Activated CD8-positive, alpha-beta T cell treated with anti-CD3 and anti-CD28 coated beads for 36 hours (primary cell): ENCODE measurements at regions not wholly inside any gene's neighbourhood (a gene's known extent, or its start where the extent isn't known, plus 50 kb on each side); places are given as distances from the start of the nearest gene placed in this dataset.
"Not testable (repeated sequence)": the region's sequence is repeated elsewhere in the genome, so short reads cannot be mapped to it uniquely, and the experiment has no call there.

ENCODE experiments used
- ATAC-seq: fragments of 200-7000 bp; cut with Tn5 transposase; one replicate; pipeline ENCODE4 v1.10.0; 2021; ENCODE audit warnings: mild to moderate bottlenecking, moderate library complexity
- CTCF ChIA-PET: fragments of 350-600 bp; sonication (Branson Sonifier 250); formaldehyde crosslinking; loops from one replicate; lab custom pipeline; 2021; ENCODE audit warnings: antibody characterized with exemption; lab: Charles Lee
- POLR2A ChIA-PET: fragments of 350-600 bp; sonication (Branson Sonifier 250); formaldehyde crosslinking; loops from one replicate; lab custom pipeline; 2021; ENCODE audit warnings: antibody characterized with exemption; lab: Charles Lee
- DNase-seq: peaks from one replicate; pipeline ENCODE4 v3.0.0-alpha.2; 2020
- H3K27ac Mint-ChIP-seq: one replicate; pipeline ENCODE4 v1.8.0; 2021; ENCODE audit warnings: mild to moderate bottlenecking, mixed read lengths
- H3K27me3 Mint-ChIP-seq: one replicate; pipeline ENCODE4 v1.8.0; 2021; ENCODE audit warnings: mixed read lengths
- H3K36me3 Mint-ChIP-seq: one replicate; pipeline ENCODE4 v1.8.0; 2021; ENCODE audit warnings: low read depth, mixed read lengths
- H3K4me1 Mint-ChIP-seq: one replicate; pipeline ENCODE4 v1.8.0; 2021; ENCODE audit warnings: low read depth, mixed read lengths
- H3K4me3 Mint-ChIP-seq: one replicate; pipeline ENCODE4 v1.8.0; 2021; ENCODE audit warnings: mild to moderate bottlenecking, moderate library complexity, mixed read lengths
- H3K9me3 Mint-ChIP-seq: one replicate; pipeline ENCODE4 v1.8.0; 2021; ENCODE audit warnings: mixed read lengths
- CTCF ChIP-seq: fragments of 200-600 bp; IDR thresholded peaks from one replicate; pipeline ENCODE4 v1.8.0; 2022; ENCODE audit warnings: antibody characterized with exemption, mild to moderate bottlenecking
- intact Hi-C: fragments of 100-400 bp; cut with micrococcal nuclease; formaldehyde crosslinking; loops from one replicate; pipeline ENCODE4 v1.10.0; 2022

- Mint-ChIP-seq H3K27ac (no peak overlapping the region), H3K36me3 (no peaks in the 10 kb centered on the region), H3K4me1 (no peaks in the 10 kb centered on the region), H3K9me3 (no peaks in the 10 kb centered on the region), H3K27me3 (no peaks in the 10 kb centered on the region), H3K4me3 (no peak overlapping the region)
- no peak for DNase-seq
- ChIA-PET CTCF (no interaction called here), POLR2A (no interaction called here)
- TF ChIP-seq CTCF: no peak
- no peak for ATAC-seq
- intact Hi-C loops: no loop called here
Measured at GRCh38 chr7:85806321-85806720, 619.5 kb upstream of the SEMA3D start.

DNA sequence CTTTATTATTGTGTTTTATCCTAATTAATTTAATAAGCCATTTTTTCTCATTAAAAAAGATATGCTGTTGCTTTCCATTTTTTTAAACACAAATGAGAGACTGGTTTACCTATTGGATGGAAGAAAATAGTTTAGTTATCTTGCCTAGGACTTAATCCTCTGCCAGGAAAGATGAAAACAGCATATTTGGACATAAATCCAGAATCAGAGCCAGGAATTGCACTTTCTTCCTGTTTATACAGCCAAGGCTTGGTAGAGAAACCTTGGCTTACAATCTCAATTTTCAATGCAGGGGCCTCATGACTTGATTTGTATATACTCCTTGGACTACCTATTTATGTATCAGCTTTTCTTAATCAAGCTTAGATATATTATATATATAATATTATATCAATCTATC, 618.8 kb upstream of the SEMA3D start:
- H3K27ac Mint-ChIP-seq: no peak overlapping the region
- H3K27me3 Mint-ChIP-seq: no peaks in the 10 kb centered on the region
- no peak for ATAC-seq
- no peak overlapping the region for H3K4me3 Mint-ChIP-seq
- intact Hi-C loops: no loop called here
- no peaks in the 10 kb centered on the region for H3K4me1 Mint-ChIP-seq
- ChIA-PET POLR2A (no interaction called here), CTCF (no interaction called here)
- TF ChIP-seq CTCF: no peak
- DNase-seq: no peak
- H3K9me3 Mint-ChIP-seq: no peaks in the 10 kb centered on the region
- H3K36me3 Mint-ChIP-seq: no peaks in the 10 kb centered on the region

DNA sequence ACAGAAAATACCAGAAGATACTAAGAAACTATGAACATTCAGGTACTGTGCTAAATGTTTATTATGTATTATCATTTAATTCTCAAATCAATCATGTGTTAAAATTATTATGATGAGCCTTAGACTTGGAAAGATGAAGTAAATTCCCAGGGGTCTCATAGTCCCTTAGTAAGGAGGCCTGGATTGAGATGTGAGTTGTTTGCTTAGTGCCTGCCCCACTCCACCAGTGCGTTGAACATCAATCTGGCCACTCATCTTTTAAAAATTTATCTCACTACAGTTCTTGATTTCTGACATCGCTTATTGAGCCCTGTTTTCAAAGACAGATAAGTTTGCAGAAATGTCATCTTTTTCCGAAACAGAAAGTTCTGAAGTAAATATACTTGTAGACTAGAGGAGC, 618.4 kb upstream of the SEMA3D start:
- no peaks in the 10 kb centered on the region for H3K9me3 Mint-ChIP-seq

GRCh38 chr7:85802211-85802610, 615.4 kb upstream of the SEMA3D start:
- ATAC-seq (no peak), DNase-seq (no peak)
- no peak for TF ChIP-seq CTCF
- Mint-ChIP-seq H3K4me3 (no peak overlapping the region), H3K27ac (no peak overlapping the region), H3K27me3 (no peaks in the 10 kb centered on the region), H3K36me3 (no peaks in the 10 kb centered on the region), H3K9me3 (peaks cover 2% of the 10 kb centered on the region), H3K4me1 (no peaks in the 10 kb centered on the region)
- ChIA-PET POLR2A (no interaction called here), CTCF (no interaction called here)
- intact Hi-C loops: no loop called here

More for the DNA sequence above, 618.4 kb upstream of the SEMA3D start:
- intact Hi-C loops: no loop called here
- TF ChIP-seq CTCF: no peak
- H3K36me3 Mint-ChIP-seq: no peaks in the 10 kb centered on the region
- no peaks in the 10 kb centered on the region for H3K27me3 Mint-ChIP-seq
- POLR2A ChIA-PET: no interaction called here
- no peaks in the 10 kb centered on the region for H3K4me1 Mint-ChIP-seq
- no peak overlapping the region for H3K27ac Mint-ChIP-seq
- no peak overlapping the region for H3K4me3 Mint-ChIP-seq
- DNase-seq (no peak), ATAC-seq (no peak)
- CTCF ChIA-PET: no interaction called here

DNA sequence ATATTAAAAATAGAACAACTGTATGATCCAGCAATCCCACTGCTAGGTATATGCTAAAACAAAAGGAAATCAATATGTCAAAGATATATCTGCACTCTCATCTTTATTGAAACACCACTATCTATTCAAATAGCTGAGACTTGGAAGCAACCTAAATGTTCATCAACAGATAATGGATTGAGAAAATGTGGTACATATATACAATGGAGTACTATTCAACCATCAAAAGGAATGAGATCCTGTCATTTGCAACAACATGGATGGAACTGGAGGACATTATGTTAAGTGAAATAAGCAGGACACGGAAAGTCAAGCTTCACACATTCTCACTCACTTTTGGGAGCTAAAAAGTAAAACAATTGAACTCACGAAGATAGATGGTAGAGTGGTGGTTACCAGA, 610.1 kb upstream of the SEMA3D start:
- no peaks in the 10 kb centered on the region for H3K27me3 Mint-ChIP-seq
- CTCF ChIA-PET: no interaction called here
- POLR2A ChIA-PET: no interaction called here

GRCh38 chr7:85791098-85791497, 604.2 kb upstream of the SEMA3D start:
- H3K9me3 Mint-ChIP-seq, intact Hi-C loops, DNase-seq, H3K36me3 Mint-ChIP-seq, H3K27me3 Mint-ChIP-seq, H3K27ac Mint-ChIP-seq, H3K4me3 Mint-ChIP-seq, ATAC-seq, POLR2A ChIA-PET, CTCF ChIA-PET, H3K4me1 Mint-ChIP-seq: not testable (repeated sequence)

More for the DNA sequence above, 610.1 kb upstream of the SEMA3D start:
- H3K4me3 Mint-ChIP-seq: no peak overlapping the region
- no peak for TF ChIP-seq CTCF
- H3K27ac Mint-ChIP-seq: no peak overlapping the region
- no peaks in the 10 kb centered on the region for H3K36me3 Mint-ChIP-seq
- intact Hi-C loops: no loop called here
- ATAC-seq: no peak
- no peaks in the 10 kb centered on the region for H3K4me1 Mint-ChIP-seq
- H3K9me3 Mint-ChIP-seq: peaks cover 2% of the 10 kb centered on the region
- DNase-seq: no peak
